ENCODE measurements at regions not wholly inside any gene's neighbourhood (a gene's known extent, or its start where the extent isn't known, plus 50 kb on each side); places are given as distances from the start of the nearest gene placed in this dataset.
A peak's percentile ranks its signal among the peaks of the same experiment; 100 is the strongest.

DNA sequence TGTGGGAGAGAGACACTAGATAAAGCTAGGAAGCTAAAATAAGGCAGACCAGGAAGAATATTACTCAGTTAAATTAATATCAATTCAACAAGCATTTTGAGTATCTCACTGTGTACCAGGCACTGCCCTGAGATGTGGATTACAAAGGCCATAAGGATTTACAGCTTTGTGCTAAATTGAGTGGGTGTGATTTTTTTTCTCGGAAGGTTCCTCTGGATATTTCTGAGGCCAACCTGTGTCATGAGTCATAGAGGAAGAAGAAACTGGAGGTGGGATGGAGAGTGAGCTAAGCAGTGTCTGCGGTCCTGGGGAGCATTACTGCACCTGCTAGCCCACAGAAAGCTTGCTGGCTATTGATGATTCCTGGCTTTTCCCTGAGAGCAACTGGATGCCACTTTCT lies 135.2 kb downstream of the RFPL4B start:
- Histone ChIP-seq H3K79me2 (ENCODE audit: control insufficient read depth, insufficient read depth, low read length) (no peaks in the 10 kb centered on the region), H3K36me3 (ENCODE audit: control insufficient read depth in 2 of 2, extremely low read depth in 1 of 2, insufficient read depth in 2 of 2, low read length in 2 of 2) (no peaks in the 10 kb centered on the region), H3K27me3 (ENCODE audit: control insufficient read depth in 2 of 2, insufficient read depth in 2 of 2, low read length in 2 of 2) (no peaks in the 10 kb centered on the region), H3K9me3 (replicated peaks; ENCODE audit: control insufficient read depth, insufficient read depth, low read length) (no peaks in the 10 kb centered on the region), H4K20me1 (replicated peaks; ENCODE audit: control insufficient read depth, extremely low read depth, insufficient read depth, low read length) (no peaks in the 10 kb centered on the region), H3K4me3 (replicated peaks in 1 of 3; ENCODE audit: insufficient read depth in 1 of 3, low read depth in 1 of 3, low read length in 3 of 3) (no peak overlapping the region), H3K4me2 (ENCODE audit: insufficient read depth, low read length) (no peak overlapping the region), H3K4me1 (ENCODE audit: control insufficient read depth, extremely low read depth, insufficient read depth, low read length) (peaks cover 8% of the 10 kb centered on the region), H3K27ac (ENCODE audit: insufficient read depth, low read depth, low read length) (no peak overlapping the region), H3K9ac (replicated peaks; ENCODE audit: extremely low read depth, insufficient read depth, low read length) (no peak overlapping the region), H2AFZ (ENCODE audit: low read depth, low read length) (no peak overlapping the region), H3K9me1 (replicated peaks; ENCODE audit: control insufficient read depth, extremely low read depth, insufficient read depth, low read length) (no peaks in the 10 kb centered on the region)
- no peak for TF ChIP-seq MYC (IDR thresholded peaks at IDR 0.05; ENCODE audit: low read depth, low read length)
- DNase-seq (ENCODE audit: low read depth, low spot score) (no peak), FAIRE-seq (no peak)
- intact Hi-C loops (cut with micrococcal nuclease) = no loop called here
- CTCF ChIA-PET = no interaction called here
- POLR2A ChIA-PET = no interaction called here
- BruUV-seq (replicated peaks) = no TSS peak
- dilution Hi-C loops (cut with MboI; ENCODE audit: extremely low pct_ligation_motif_present, low sequenced_read_pairs) = no loop called here

GRCh38 chr6:112485120-112485826 lies 138.1 kb downstream of the RFPL4B start:
- H3K27me3 ChIP-seq (ENCODE audit: control insufficient read depth in 2 of 2, insufficient read depth in 2 of 2, low read length in 2 of 2) = no peaks in the 10 kb centered on the region
- CTCF ChIA-PET = interaction anchor here (0.9 to 1.5 kb wide), 3 partner anchors 10 to 19 kb away, joined by 3 to 5 read pairs (median 3); no protein-coding TSS in a partner anchor
- no peak overlapping the region for H3K4me3 ChIP-seq (replicated peaks in 1 of 3; ENCODE audit: insufficient read depth in 1 of 3, low read depth in 1 of 3, low read length in 3 of 3)
- no TSS peak for BruUV-seq (replicated peaks)
- H3K9me1 ChIP-seq (replicated peaks; ENCODE audit: control insufficient read depth, extremely low read depth, insufficient read depth, low read length) = no peaks in the 10 kb centered on the region
- no peaks in the 10 kb centered on the region for H3K9me3 ChIP-seq (replicated peaks; ENCODE audit: control insufficient read depth, insufficient read depth, low read length)
- intact Hi-C loops (cut with micrococcal nuclease) = no loop called here
- peak overlapping the region; percentile 13 for H3K4me2 ChIP-seq (ENCODE audit: insufficient read depth, low read length)
- TF ChIP-seq POLR2AphosphoS5 (IDR thresholded peaks at IDR 0.05; ENCODE audit: insufficient read depth, low read depth, low read length) (no peak), FOS (IDR thresholded peaks at IDR 0.05; ENCODE audit: borderline replicate concordance, insufficient read depth, low read length) (no peak), EZH2 (IDR thresholded peaks at IDR 0.05; ENCODE audit: borderline replicate concordance, low read depth, low read length, severe bottlenecking) (no peak), POLR2A (IDR thresholded peaks at IDR 0.05; ENCODE audit: low read depth, low read length) (no peak), MYC (IDR thresholded peaks at IDR 0.05; ENCODE audit: low read depth, low read length) (no peak), JUN (IDR thresholded peaks at IDR 0.05; ENCODE audit: borderline replicate concordance, insufficient read depth, insufficient read length, low read depth) (no peak)
- TF ChIP-seq, protein P1, sequence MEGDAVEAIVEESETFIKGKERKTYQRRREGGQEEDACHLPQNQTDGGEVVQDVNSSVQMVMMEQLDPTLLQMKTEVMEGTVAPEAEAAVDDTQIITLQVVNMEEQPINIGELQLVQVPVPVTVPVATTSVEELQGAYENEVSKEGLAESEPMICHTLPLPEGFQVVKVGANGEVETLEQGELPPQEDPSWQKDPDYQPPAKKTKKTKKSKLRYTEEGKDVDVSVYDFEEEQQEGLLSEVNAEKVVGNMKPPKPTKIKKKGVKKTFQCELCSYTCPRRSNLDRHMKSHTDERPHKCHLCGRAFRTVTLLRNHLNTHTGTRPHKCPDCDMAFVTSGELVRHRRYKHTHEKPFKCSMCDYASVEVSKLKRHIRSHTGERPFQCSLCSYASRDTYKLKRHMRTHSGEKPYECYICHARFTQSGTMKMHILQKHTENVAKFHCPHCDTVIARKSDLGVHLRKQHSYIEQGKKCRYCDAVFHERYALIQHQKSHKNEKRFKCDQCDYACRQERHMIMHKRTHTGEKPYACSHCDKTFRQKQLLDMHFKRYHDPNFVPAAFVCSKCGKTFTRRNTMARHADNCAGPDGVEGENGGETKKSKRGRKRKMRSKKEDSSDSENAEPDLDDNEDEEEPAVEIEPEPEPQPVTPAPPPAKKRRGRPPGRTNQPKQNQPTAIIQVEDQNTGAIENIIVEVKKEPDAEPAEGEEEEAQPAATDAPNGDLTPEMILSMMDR (IDR thresholded peaks at IDR 0.05; ENCODE audit: extremely low read depth in 1 of 2, insufficient read depth in 1 of 2, low read depth in 1 of 2, low read length in 2 of 2) = no peak
- TF ChIP-seq, protein P2, sequence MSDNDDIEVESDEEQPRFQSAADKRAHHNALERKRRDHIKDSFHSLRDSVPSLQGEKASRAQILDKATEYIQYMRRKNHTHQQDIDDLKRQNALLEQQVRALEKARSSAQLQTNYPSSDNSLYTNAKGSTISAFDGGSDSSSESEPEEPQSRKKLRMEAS (IDR thresholded peaks at IDR 0.05; ENCODE audit: insufficient read depth, insufficient read length) = no peak
- H3K36me3 ChIP-seq (ENCODE audit: control insufficient read depth in 2 of 2, extremely low read depth in 1 of 2, insufficient read depth in 2 of 2, low read length in 2 of 2) = no peaks in the 10 kb centered on the region
- H3K9ac ChIP-seq (replicated peaks; ENCODE audit: extremely low read depth, insufficient read depth, low read length) = no peak overlapping the region
- H3K4me1 ChIP-seq (ENCODE audit: control insufficient read depth, extremely low read depth, insufficient read depth, low read length) = peaks cover 13% of the 10 kb centered on the region
- dilution Hi-C loops (cut with MboI; ENCODE audit: extremely low pct_ligation_motif_present, low sequenced_read_pairs) = no loop called here
- POLR2A ChIA-PET = no interaction called here
- H2AFZ ChIP-seq (ENCODE audit: low read depth, low read length) = no peak overlapping the region
- no peak overlapping the region for H3K27ac ChIP-seq (ENCODE audit: insufficient read depth, low read depth, low read length)
- no peaks in the 10 kb centered on the region for H3K79me2 ChIP-seq (ENCODE audit: control insufficient read depth, insufficient read depth, low read length)
- DNase-seq (ENCODE audit: low read depth, low spot score) = no peak
- no peak for FAIRE-seq
- H4K20me1 ChIP-seq (replicated peaks; ENCODE audit: control insufficient read depth, extremely low read depth, insufficient read depth, low read length) = no peaks in the 10 kb centered on the region

Data from endothelial cell of umbilical vein (primary cell).